K562 (cell line): ENCODE measurements at regions not wholly inside any gene's neighbourhood (a gene's known extent, or its start where the extent isn't known, plus 50 kb on each side); places are given as distances from the start of the nearest gene placed in this dataset.
A peak's percentile ranks its signal among the peaks of the same experiment; 100 is the strongest.

Source experiments
- ATAC-seq: fragments of 200-7000 bp; cut with Tn5 transposase; 3 replicates; pipeline ENCODE4 v1.9.1; 2020; ENCODE audit warnings: moderate library complexity
- BruUV-seq: library from RNA; stranded (reverse); fragments of 400-500 nt; replicated peaks from 2 replicates; lab custom pipeline; 2021; lab: Mats Ljungman, UMichigan
- CTCF ChIA-PET: fragments of 300-600 bp; formaldehyde crosslinking; extraction: SDS; loops from one replicate; lab custom pipeline; 2021; ENCODE audit warnings: low intra/inter-chr PET ratio; lab: Yijun Ruan, JAX
- POLR2A ChIA-PET: fragments of 300-600, 350-650 bp; sonication (Branson Sonifier 250); formaldehyde crosslinking; extraction: SDS; loops from one replicate; lab custom pipeline; 2021; ENCODE audit warnings: antibody characterized with exemption, inconsistent platforms; lab: Yijun Ruan, JAX
- DNase-seq, 4 experiments: peaks; one replicate each; pipeline versions ENCODE4 v3.0.0 to v3.0.0-alpha.2; 2011 to 2018; ENCODE audit warnings: low spot score in 3 of 4, mixed read lengths in 3 of 4; ENCODE audit errors: extremely low read depth in 1 of 4
- FAIRE-seq: peaks from 2 replicates; lab custom pipeline; 2011; peaks lifted over from hg19 to GRCh38; lab: Jason Lieb, UNC
- H2AFZ ChIP-seq: 2 replicates; pipeline ENCODE4 v1.6.0; 2011; ENCODE audit warnings: low read depth, low read length, control low read depth, inconsistent platforms
- H3K27ac ChIP-seq: fragments of 200-600 bp; 3 replicates; pipeline ENCODE4 v1.8.0; 2011; ENCODE audit warnings: low read depth, mild to moderate bottlenecking, control low read depth, inconsistent platforms, low read length, moderate library complexity, mixed read lengths; ENCODE audit errors: extremely low read depth
- H3K27me3 ChIP-seq, 2 experiments: fragments of 300-600 bp in 1 of 2; 2 replicates in 1 of 2; 3 replicates in 1 of 2; pipeline versions ENCODE4 v1.6.0 to v1.8.0; 2011; ENCODE audit warnings: inconsistent platforms in 2 of 2, low read length in 2 of 2, mild to moderate bottlenecking in 1 of 2, mixed read lengths in 1 of 2, moderate library complexity in 1 of 2; ENCODE audit not compliant: control insufficient read depth in 2 of 2, insufficient read depth in 2 of 2
- H3K36me3 ChIP-seq: fragments of 300-600 bp; 3 replicates; pipeline ENCODE4 v1.8.0; 2011; ENCODE audit warnings: mild to moderate bottlenecking, low read length, inconsistent platforms; ENCODE audit not compliant: control insufficient read depth, insufficient read depth
- H3K4me1 ChIP-seq, 2 experiments: fragments of 200-600 bp in 1 of 2; replicated peaks in 1 of 2; 2 replicates in 1 of 2; 3 replicates in 1 of 2; pipeline versions ENCODE4 v1.5.1 to v1.8.0; 2011; ENCODE audit warnings: inconsistent platforms in 2 of 2, low read length in 2 of 2, mild to moderate bottlenecking in 1 of 2, mixed read lengths in 1 of 2, moderate library complexity in 1 of 2; ENCODE audit not compliant: control insufficient read depth in 2 of 2, insufficient read depth in 2 of 2
- H3K4me2 ChIP-seq: 2 replicates; pipeline ENCODE4 v1.6.1; 2011; ENCODE audit warnings: low read length, control low read depth, inconsistent platforms, mixed read lengths; ENCODE audit not compliant: insufficient read depth
- H3K4me3 ChIP-seq: fragments of 200-600 bp; sonication (generic), shearing (Covaris generic); 2 replicates; pipeline ENCODE4 v1.5.1; 2016; ENCODE audit warnings: control low read depth, inconsistent platforms
- H3K79me2 ChIP-seq: fragments of 200-600 bp; 3 replicates; pipeline ENCODE4 v1.8.0; 2011; ENCODE audit warnings: low read length, inconsistent platforms; ENCODE audit not compliant: control insufficient read depth, insufficient read depth
- H3K9ac ChIP-seq, 2 experiments: 2 replicates each; pipeline versions ENCODE4 v1.6.0 to v1.6.1; 2011; ENCODE audit warnings: low read depth in 2 of 2, low read length in 2 of 2, control low read depth in 1 of 2, inconsistent platforms in 1 of 2, mild to moderate bottlenecking in 1 of 2, mixed read lengths in 1 of 2; ENCODE audit not compliant: insufficient read depth in 1 of 2
- H3K9me1 ChIP-seq: one replicate; pipeline ENCODE4 v1.6.0; 2011; ENCODE audit warnings: inconsistent platforms, mild to moderate bottlenecking, low read length, moderate library complexity; ENCODE audit not compliant: control insufficient read depth, insufficient read depth
- H3K9me3 ChIP-seq: replicated peaks from 2 replicates; pipeline ENCODE4 v1.5.1; 2011; ENCODE audit warnings: low read depth, low read length, inconsistent platforms; ENCODE audit not compliant: control insufficient read depth, insufficient read depth
- H4K20me1 ChIP-seq: replicated peaks from 2 replicates; pipeline ENCODE4 v1.6.1; 2011; ENCODE audit warnings: low read length, inconsistent platforms, mixed read lengths; ENCODE audit not compliant: control insufficient read depth, insufficient read depth
- FIP1L1 ChIP-seq: fragments of 200-400 bp; formaldehyde crosslinking; IDR thresholded peaks from 2 replicates; pipeline ENCODE4 v1.6.1; 2018; ENCODE audit warnings: mild to moderate bottlenecking, low read depth, low read length; ENCODE audit not compliant: poor library complexity, severe bottlenecking
- MCM3 ChIP-seq: fragments of 450-650 bp; IDR thresholded peaks from 2 replicates; pipeline ENCODE4 v1.6.1; 2016
- RBM25 ChIP-seq: fragments of 200-400 bp; formaldehyde crosslinking; IDR thresholded peaks from 2 replicates; pipeline ENCODE4 v1.6.1; 2018; ENCODE audit warnings: low read length, low read depth, moderate library complexity; ENCODE audit not compliant: severe bottlenecking
- SMAD1 ChIP-seq: fragments of 150-350 bp; IDR thresholded peaks from 2 replicates; pipeline ENCODE4 v1.6.1; 2014; ENCODE audit warnings: low read length, low read depth; ENCODE audit not compliant: partially characterized antibody
- TRIM28 ChIP-seq: fragments of 450-650 bp; IDR thresholded peaks from 2 replicates; pipeline ENCODE4 v1.6.1; 2017
- WGBS: fragments of 100-300 bp; shearing (Covaris generic); methylation state at CpG from one replicate; pipeline ENCODE4 v1.1.6; 2016; ENCODE audit warnings: low coverage, mixed read lengths; ENCODE audit not compliant: insufficient coverage; ENCODE audit errors: missing lambda C conversion rate; 5-methylcytosine and 5-hydroxymethylcytosine counted together
- in situ Hi-C: fragments of 300-500 bp; cut with MboI; formaldehyde crosslinking; loops from 4 replicates; pipeline ENCODE4 v1.15.0; 2018; ENCODE audit warnings: inconsistent platforms, mixed read lengths
- intact Hi-C: fragments of 100-400 bp; cut with micrococcal nuclease; formaldehyde crosslinking; loops from 2 replicates; pipeline ENCODE4 v1.14.2; 2022
- TF ChIP-seq, protein P1 (sequence below): sonication (generic); formaldehyde crosslinking; IDR thresholded peaks from 2 replicates; pipeline ENCODE4 v1.8.0; 2022; ENCODE audit warnings: mild to moderate bottlenecking, low read depth, missing genetic modification reagents
- TF ChIP-seq, protein P2 (sequence below): fragments of 250-450 bp; sonication (Bioruptor Pico); IDR thresholded peaks from 2 replicates; pipeline ENCODE4 v1.8.0; 2021; ENCODE audit warnings: mild to moderate bottlenecking, moderate library complexity

DNA sequence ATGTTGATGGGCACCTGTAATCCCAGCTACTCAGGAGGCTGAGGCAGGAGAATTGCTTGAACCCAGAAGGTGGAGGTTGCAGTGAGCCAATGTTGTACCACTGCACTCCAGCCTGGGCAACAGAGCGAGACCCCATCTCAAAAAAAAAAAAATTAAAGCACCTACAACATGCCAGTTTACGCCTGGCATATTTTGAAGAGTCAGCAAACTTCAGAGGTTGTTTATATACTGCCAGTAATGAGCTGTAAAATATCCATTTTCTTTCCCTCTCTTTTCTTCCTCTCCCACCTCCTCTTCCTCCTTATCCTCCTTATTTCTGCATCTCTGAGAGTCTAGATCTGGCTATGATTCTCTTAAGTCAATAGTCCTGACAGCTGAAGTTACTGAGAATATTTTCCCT is 556.5 kb upstream of the LARGE1 start (continued):
- TF ChIP-seq MCM3 (no peak), TRIM28 (no peak), FIP1L1 (no peak), SMAD1 (no peak)
- TF ChIP-seq, protein P1, sequence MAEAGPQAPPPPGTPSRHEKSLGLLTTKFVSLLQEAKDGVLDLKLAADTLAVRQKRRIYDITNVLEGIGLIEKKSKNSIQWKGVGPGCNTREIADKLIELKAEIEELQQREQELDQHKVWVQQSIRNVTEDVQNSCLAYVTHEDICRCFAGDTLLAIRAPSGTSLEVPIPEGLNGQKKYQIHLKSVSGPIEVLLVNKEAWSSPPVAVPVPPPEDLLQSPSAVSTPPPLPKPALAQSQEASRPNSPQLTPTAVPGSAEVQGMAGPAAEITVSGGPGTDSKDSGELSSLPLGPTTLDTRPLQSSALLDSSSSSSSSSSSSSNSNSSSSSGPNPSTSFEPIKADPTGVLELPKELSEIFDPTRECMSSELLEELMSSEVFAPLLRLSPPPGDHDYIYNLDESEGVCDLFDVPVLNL = no peak

DNA sequence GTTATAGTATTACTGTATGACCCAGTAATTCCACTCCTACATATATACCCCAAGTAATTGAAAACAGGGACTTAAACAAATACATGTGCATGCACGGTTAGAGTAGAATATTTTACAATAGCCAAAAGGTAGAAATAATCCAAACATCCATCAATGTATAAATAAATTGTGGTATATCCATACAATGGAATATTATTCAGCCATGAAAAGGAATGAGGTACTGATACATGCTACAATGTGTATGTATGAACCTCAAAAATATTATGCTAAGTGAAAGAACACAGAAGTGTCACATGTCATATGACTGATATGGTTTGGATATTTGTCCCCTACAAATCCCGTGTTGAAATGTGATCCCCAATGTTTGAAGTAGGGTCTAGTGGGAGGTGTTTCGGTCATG is 560.8 kb upstream of the LARGE1 start:
- H3K36me3 ChIP-seq = no peaks in the 10 kb centered on the region
- H3K4me3 ChIP-seq = no peak overlapping the region
- FAIRE-seq = no peak
- H3K27ac ChIP-seq = no peak overlapping the region
- ChIA-PET CTCF (no interaction called here), POLR2A (no interaction called here)
- H2AFZ ChIP-seq = no peak overlapping the region
- in situ Hi-C loops = no loop called here
- DNase-seq = no peak
- H4K20me1 ChIP-seq = no peaks in the 10 kb centered on the region
- no peak overlapping the region for H3K4me2 ChIP-seq
- no TSS peak for BruUV-seq
- intact Hi-C loops = no loop called here
- no peaks in the 10 kb centered on the region for H3K4me1 ChIP-seq
- TF ChIP-seq, protein P2, sequence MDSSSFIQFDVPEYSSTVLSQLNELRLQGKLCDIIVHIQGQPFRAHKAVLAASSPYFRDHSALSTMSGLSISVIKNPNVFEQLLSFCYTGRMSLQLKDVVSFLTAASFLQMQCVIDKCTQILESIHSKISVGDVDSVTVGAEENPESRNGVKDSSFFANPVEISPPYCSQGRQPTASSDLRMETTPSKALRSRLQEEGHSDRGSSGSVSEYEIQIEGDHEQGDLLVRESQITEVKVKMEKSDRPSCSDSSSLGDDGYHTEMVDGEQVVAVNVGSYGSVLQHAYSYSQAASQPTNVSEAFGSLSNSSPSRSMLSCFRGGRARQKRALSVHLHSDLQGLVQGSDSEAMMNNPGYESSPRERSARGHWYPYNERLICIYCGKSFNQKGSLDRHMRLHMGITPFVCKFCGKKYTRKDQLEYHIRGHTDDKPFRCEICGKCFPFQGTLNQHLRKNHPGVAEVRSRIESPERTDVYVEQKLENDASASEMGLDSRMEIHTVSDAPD (CRISPR knock-in tag) = no peak
- peak; percentile 54 for TF ChIP-seq RBM25
- ATAC-seq = no peak
- no peak overlapping the region for H3K9ac ChIP-seq
- H3K27me3 ChIP-seq = no peaks in the 10 kb centered on the region
- 6% methylated on average over 2 of the region's 3 CpGs for WGBS
- no peaks in the 10 kb centered on the region for H3K9me3 ChIP-seq
- H3K79me2 ChIP-seq = no peaks in the 10 kb centered on the region
- H3K9me1 ChIP-seq = no peaks in the 10 kb centered on the region
